DMS53 (cell line): ENCODE measurements at regions not wholly inside any gene's neighbourhood (a gene's known extent, or its start where the extent isn't known, plus 50 kb on each side); places are given as distances from the start of the nearest gene placed in this dataset.

Experiments used
- DNase-seq: peaks from one replicate; lab custom pipeline; 2025; lab: John Stamatoyannopoulos, UW

GRCh38 chr11:32002311-32002710 is 88.6 kb upstream of the RCN1 start:
- DNase-seq, result no peak

- DNase-seq, result no peak
These were observed 92.9 kb upstream of the RCN1 start for GRCh38 chr11:31997955-31998354.

- no peak for DNase-seq
These were observed 94.6 kb upstream of the RCN1 start for GRCh38 chr11:31996159-31996881.

GRCh38 chr11:31995525-31996094 is 95.3 kb upstream of the RCN1 start:
- DNase-seq, result peak; percentile 13

- no peak for DNase-seq
These were observed 95.8 kb upstream of the RCN1 start for GRCh38 chr11:31995032-31995431.

- DNase-seq, result peak; percentile 20
These were observed 103.5 kb upstream of the RCN1 start for GRCh38 chr11:31987118-31988005.

GRCh38 chr11:31986201-31986889 is 104.5 kb upstream of the RCN1 start:
- peak; percentile 16 for DNase-seq

GRCh38 chr11:31981457-31981856 is 109.4 kb upstream of the RCN1 start:
- no peak for DNase-seq

GRCh38 chr11:31977343-31977742 is 113.5 kb upstream of the RCN1 start:
- no peak for DNase-seq

GRCh38 chr11:31974366-31975136 is 116.3 kb upstream of the RCN1 start:
- no peak for DNase-seq

GRCh38 chr11:31973172-31973571 is 117.7 kb upstream of the RCN1 start:
- no peak for DNase-seq

GRCh38 chr11:31972623-31973022 is 118.3 kb upstream of the RCN1 start:
- DNase-seq, result no peak

GRCh38 chr11:31969359-31969702 is 121.5 kb upstream of the RCN1 start:
- DNase-seq, result no peak

- no peak for DNase-seq
These were observed 122.2 kb upstream of the RCN1 start for GRCh38 chr11:31968461-31969358.

- DNase-seq, result no peak
These were observed 123.3 kb upstream of the RCN1 start for GRCh38 chr11:31967404-31968130.

- DNase-seq, result no peak
These were observed 124.0 kb upstream of the RCN1 start for GRCh38 chr11:31966846-31967245.

GRCh38 chr11:31964181-31964580 is 126.7 kb upstream of the RCN1 start:
- DNase-seq, result no peak

- DNase-seq, result no peak
These were observed 130.7 kb upstream of the RCN1 start for GRCh38 chr11:31960126-31960525.

- DNase-seq, result no peak
These were observed 131.2 kb upstream of the RCN1 start for GRCh38 chr11:31959716-31960115.
